ENCODE measurements at regions not wholly inside any gene's neighbourhood (a gene's known extent, or its start where the extent isn't known, plus 50 kb on each side); places are given as distances from the start of the nearest gene placed in this dataset.

GRCh38 chr20:61135266-61135665, 116.8 kb upstream of the CDH4 start (continued):
- TF ChIP-seq ESRRA (IDR thresholded peaks at IDR 0.05; ENCODE audit: borderline replicate concordance, low read length) (no peak), HEYL (CRISPR knock-in tag; IDR thresholded peaks at IDR 0.05) (no peak), ZNF302 (CRISPR knock-in tag; IDR thresholded peaks at IDR 0.05) (no peak), HMGXB4 (CRISPR knock-in tag; IDR thresholded peaks at IDR 0.05; ENCODE audit: borderline replicate concordance) (no peak), CBX8 (IDR thresholded peaks at IDR 0.05) (no peak), KDM5A (IDR thresholded peaks at IDR 0.05) (no peak), CTCF (IDR thresholded peaks at IDR 0.05) (no peak)

- POLR2A ChIA-PET = no interaction called here
- H3K9me3 ChIP-seq = no peaks in the 10 kb centered on the region
Measured at GRCh38 chr20:61135968-61136367, 116.1 kb upstream of the CDH4 start.

GRCh38 chr20:61138566-61138965, 113.5 kb upstream of the CDH4 start:
- DNase-seq (ENCODE audit: low read depth in 1 of 2, low spot score in 1 of 2) = no peak
- no peak overlapping the region for H3K4me2 ChIP-seq
- WGBS (ENCODE audit: missing lambda C conversion rate) = 48% methylated on average over 5 of the region's 5 CpGs
- no peak overlapping the region for H3K4me3 ChIP-seq
- ChIA-PET CTCF (interaction anchor here (0.7 to 2.5 kb wide), 6 partner anchors 9 to 90 kb away, joined by 3 to 10 read pairs (median 4); no protein-coding TSS in a partner anchor), POLR2A (no interaction called here)
- no peak for ATAC-seq
- no peaks in the 10 kb centered on the region for H3K9me3 ChIP-seq
- TF ChIP-seq RCOR1 (IDR thresholded peaks at IDR 0.05; ENCODE audit: low read depth, low read length) = no peak
- TF ChIP-seq CBX8 (IDR thresholded peaks at IDR 0.05) = no peak
- TF ChIP-seq RAD21 (conservative IDR thresholded peaks at IDR 0.05 in 1 of 2, IDR thresholded peaks at IDR 0.05 in 1 of 2) = no peak
- TF ChIP-seq ELK1 (IDR thresholded peaks at IDR 0.05; ENCODE audit: low read depth, low read length) = no peak
- TF ChIP-seq TFCP2L1 (CRISPR knock-in tag; IDR thresholded peaks at IDR 0.05) = no peak
- TF ChIP-seq MYC (IDR thresholded peaks at IDR 0.05; ENCODE audit: borderline replicate concordance, low read length) = no peak
- H3K27ac ChIP-seq = no peak overlapping the region
- H3K4me1 ChIP-seq = no peaks in the 10 kb centered on the region
- no peak for FAIRE-seq

More at GRCh38 chr20:61135968-61136367, 116.1 kb upstream of the CDH4 start:
- Histone ChIP-seq H3K27ac (no peak overlapping the region), H3K4me1 (no peaks in the 10 kb centered on the region), H3K4me2 (no peak overlapping the region), H3K4me3 (no peak overlapping the region)
- 69% methylated on average over 15 of the region's 15 CpGs for WGBS (ENCODE audit: missing lambda C conversion rate)
- FAIRE-seq = no peak
- CTCF ChIA-PET = interaction anchor here (0.8 to 2.4 kb wide), 4 partner anchors 8 to 117 kb away, joined by 3 to 8 read pairs (median 5); no protein-coding TSS in a partner anchor
- no peak for DNase-seq (ENCODE audit: low read depth in 1 of 2, low spot score in 1 of 2)
- TF ChIP-seq CBX2 (IDR thresholded peaks at IDR 0.05; ENCODE audit: borderline replicate concordance, low read depth) = no peak
- no peak for TF ChIP-seq PBX3 (IDR thresholded peaks at IDR 0.05)
- no peak for TF ChIP-seq NFE2L2 (conservative IDR thresholded peaks at IDR 0.05; ENCODE audit: low read length)
- TF ChIP-seq POLR2AphosphoS2 (conservative IDR thresholded peaks at IDR 0.05; ENCODE audit: low read length) = no peak
- no peak for TF ChIP-seq FOXS1 (CRISPR knock-in tag; IDR thresholded peaks at IDR 0.05)
- ATAC-seq = no peak
